NOMO-1 treated with DMSO at 0.1 percent for 48 hours (cell line): ENCODE measurements at regions not wholly inside any gene's neighbourhood (a gene's known extent, or its start where the extent isn't known, plus 50 kb on each side); places are given as distances from the start of the nearest gene placed in this dataset.
"Not testable (repeated sequence)": the region's sequence is repeated elsewhere in the genome, so short reads cannot be mapped to it uniquely, and the experiment has no call there.

Experiments
- DNase-seq: peaks from one replicate; lab custom pipeline; 2025; ENCODE audit not compliant: unreplicated experiment; lab: John Stamatoyannopoulos, UW

DNA sequence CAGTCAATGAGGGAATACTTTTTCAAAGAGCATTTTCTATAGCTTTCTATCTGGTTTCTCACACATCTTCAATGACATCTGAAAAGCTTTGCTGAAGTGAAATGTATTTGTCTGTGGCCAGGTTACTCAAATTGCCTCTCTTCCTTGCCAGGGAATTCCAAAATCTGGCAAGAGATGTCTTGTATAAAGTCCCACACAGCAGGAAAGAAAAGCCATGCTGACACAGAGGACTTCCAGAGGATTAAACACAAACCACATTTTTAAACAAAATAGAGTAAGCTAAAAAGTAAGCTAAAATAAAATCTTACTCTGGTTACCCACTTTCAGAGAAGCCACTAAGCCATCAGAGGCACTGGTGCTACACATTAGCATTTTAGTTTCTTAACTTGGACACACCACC is 93.1 kb upstream of the BCAR3 start:
- no peak for DNase-seq

DNA sequence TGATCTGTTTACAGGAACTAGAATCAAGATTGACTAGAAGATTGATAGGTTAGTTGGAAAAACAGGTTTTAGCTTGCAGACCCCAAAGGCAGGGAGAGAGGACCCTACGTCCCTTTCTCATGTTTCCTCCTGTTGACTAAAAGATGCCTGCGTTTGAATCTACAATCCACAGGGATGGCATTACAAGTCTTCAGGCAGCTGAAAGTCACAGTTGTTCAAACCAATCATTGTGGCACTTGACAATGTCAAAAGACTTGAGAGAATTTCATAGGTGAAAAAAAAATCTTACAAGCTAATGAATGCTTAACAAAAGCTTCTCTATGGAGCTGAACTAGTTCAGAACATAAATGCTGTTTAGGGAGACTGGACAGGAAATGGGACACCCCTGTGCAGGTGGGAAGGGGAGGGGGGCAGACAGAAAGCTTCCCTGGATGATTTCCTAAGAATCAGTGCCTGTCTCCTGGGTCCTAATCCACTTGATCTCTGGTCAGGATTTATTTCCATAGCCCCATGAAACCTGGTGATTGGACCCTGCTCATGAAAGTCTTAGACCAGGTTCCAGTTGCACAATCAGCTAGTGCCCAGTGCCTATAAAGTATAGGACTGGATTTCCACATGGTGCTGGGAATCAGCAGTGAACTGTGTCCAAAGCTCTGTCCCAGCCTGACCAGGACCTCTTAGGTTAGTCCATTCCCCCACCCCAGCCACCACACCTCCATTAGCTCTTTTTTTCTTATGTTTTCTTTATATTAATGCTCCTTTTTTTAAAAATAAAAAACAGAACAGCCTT is 91.6 kb upstream of the BCAR3 start:
- DNase-seq, result no peak

DNA sequence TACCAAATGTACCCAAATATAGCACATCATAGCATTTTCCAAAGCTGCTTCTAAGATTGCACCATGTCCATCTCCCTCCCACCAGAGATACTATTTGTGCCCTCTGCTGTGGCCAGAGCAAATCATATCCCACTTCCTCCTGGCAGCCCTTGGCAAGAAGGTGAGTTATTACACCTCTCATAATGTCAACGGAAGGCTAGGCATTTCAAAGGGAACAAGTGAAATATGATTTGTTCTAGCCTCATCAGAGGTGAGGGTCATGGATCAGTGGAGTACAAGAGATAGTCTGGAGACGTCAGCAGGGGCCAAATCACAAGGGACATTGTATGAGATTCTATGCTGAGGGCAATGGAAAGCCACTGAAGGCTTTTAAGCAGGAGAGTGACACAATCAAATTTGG is 90.2 kb upstream of the BCAR3 start:
- DNase-seq, result no peak

DNA sequence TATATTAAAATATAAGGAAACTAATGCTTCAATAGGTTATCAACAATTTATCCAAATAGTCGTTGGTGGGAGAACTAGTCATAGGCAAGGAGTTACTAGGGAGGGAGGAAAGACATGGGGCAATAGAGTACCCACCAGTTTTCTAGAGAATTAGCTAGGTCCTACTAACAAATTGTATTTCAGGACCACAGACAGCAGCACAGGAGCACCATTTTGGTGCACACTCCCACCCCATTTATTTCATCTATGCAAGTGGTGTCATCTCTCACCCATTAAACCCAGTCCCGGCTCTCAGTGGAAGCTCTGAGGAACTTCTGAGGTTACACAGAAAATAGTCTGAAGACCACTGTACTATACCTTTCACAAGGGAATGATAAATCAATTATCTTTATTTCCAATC is 89.0 kb upstream of the BCAR3 start:
- DNase-seq, result no peak

DNA sequence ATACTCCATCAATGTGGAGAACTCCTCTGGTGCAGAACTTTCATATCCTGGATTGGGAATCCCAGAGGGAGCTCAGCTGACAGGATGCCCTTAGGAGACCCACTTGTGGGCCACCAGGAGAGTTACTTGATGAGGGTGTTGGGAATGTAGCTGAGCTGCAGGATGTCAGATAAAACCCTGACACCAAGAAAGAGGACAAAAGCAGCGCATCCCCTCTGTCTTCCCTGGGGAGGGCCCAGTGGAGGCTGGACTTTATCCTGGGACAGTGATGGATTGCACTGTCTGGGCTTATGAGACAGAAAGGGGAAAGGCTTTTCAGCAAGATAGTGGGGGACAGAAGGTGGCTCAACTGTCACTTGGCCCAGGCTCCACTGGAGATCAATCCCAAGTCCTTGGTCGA is 88.1 kb upstream of the BCAR3 start:
- no peak for DNase-seq

DNA sequence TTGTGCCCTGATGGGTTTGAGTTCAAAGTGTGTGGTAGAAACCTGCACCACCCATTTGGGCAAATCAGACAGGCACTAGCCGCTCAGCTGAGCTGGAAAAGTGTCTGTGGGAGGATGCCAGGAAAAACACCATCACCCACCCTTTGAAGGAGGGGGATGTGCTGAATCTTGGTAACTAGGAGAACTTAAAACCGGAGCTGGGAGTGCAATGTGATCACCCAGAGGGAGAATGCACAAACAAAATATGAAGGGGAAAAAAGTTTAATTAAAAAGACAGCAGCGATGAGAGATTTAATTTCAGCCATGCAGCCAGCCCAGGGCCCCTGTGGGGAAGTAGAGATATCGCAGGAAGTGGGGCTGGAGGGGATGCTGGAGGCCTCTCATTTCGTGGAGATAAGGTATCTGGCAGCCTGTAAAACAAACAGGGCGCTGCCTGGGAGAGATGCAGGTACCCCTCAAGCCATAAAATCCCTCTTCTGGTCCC is 86.8 kb upstream of the BCAR3 start:
- DNase-seq, result no peak

DNA sequence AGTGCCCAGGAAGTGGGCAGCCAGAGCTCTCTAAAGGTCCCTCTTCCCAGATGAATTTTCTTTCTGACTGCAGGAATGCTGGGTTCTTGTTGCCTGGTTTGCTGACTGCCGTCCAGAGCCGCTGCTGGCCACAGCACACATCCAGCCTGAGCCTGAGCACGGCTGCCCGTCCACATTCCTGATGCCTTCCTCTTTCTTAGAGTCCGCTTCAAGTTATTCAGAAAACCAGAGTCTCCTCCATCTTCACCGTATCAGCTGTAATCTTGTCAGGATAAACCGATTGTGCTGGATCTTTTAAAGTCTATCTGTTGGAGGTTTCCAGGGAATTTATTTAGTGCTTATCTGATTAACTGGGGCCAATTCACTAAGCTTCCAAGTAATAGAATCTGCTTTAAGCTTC is 84.8 kb upstream of the BCAR3 start:
- DNase-seq, result no peak

DNA sequence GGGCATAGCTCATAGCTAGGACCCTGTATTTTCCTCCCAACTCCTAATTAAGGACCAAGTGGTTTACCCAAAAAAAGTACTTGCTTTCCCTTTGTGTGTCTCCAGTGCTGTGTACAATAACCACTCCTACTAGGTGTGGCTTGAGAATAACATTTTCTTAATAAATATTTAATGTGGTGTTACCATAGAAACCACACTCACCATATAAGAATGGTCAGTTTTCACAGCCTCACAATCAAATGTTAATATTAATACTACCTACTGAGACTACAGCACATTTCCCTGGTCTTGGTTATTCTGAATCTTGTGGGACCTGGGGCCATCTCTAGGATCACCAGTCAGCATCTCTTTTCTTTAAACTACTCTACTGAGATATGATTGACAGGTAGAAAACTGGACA is 83.5 kb upstream of the BCAR3 start:
- DNase-seq, result no peak

DNA sequence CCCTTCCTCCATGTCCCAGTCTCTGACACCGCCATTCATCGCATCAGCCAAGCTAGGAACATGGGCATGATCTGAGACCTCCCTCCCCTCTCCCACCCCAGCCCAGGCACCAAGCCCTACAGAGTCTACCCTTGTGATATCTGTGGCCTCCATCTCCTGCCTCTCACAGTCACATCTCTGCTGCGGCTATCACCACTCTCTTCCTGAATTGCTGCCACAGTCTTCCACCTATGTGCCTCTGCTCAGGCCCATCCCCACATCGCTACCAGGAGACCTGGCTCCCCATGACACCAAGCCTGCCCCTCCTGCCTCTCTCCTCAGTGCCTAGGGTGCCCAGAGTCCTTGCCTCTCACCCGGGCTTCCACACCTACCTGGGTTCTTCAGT is 82.7 kb upstream of the BCAR3 start:
- DNase-seq, result no peak

DNA sequence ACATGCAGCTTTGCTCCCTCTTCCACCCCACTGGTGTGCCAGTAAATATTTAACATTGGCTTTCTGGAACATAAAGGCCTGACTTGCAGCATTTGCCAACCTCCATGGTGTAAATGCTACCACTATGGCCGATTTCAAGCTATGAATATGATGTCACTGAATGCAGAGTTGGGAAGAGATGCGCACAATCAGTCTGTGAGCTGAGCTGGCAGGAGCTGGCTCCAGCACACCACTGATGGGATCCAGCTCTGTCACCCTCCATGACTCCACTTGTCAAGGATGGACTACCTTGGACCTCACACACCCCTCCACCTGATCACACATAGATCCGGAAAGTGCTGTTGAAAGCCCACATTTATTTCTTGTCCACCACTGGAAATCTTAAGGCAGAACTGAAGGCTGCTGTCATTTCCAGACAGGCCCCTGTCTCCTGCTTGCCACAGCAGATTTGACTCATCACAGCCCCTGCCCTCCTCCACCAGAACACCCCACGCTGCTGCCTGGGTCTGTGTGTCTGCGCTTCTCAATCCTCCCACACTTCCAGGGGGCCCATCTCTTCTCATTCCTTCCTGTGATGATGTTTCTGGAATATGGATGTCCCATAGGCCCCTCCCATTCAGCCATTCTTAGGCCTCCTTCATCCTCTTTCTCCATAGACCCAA is 82.2 kb upstream of the BCAR3 start:
- DNase-seq, result no peak

DNA sequence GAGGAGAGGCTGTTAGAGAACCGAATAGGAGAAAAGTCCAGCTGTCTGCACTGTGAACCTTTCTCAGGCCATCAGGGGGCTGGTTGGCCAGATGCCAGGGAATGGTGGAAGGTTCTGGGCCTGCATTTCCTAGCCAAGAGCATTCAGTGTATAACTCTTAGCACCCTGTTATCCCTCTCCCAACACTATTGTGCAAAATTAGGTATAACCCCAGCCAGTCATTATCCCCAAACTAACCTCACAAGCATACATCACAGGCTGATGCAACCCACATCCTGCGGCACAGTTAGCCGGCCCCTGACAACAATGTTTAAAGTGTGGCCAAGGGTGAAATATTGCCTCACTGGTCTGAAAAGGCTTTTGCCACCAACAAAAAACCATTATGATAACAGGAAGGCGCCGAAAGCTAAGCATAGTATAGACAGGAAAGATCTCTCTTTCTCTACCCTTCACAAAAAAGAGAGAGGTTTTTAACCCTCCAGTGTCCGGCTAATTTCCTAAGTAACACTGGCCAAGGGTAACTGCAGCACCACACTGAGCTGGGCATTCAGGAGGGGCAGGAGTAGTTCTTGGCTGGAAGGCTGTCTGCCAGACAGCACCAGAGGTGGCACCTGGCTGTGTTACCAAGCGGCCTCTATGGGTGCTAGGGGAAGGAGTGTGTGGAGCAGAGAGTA is 77.3 kb upstream of the BCAR3 start:
- DNase-seq, result peak; percentile 94

DNA sequence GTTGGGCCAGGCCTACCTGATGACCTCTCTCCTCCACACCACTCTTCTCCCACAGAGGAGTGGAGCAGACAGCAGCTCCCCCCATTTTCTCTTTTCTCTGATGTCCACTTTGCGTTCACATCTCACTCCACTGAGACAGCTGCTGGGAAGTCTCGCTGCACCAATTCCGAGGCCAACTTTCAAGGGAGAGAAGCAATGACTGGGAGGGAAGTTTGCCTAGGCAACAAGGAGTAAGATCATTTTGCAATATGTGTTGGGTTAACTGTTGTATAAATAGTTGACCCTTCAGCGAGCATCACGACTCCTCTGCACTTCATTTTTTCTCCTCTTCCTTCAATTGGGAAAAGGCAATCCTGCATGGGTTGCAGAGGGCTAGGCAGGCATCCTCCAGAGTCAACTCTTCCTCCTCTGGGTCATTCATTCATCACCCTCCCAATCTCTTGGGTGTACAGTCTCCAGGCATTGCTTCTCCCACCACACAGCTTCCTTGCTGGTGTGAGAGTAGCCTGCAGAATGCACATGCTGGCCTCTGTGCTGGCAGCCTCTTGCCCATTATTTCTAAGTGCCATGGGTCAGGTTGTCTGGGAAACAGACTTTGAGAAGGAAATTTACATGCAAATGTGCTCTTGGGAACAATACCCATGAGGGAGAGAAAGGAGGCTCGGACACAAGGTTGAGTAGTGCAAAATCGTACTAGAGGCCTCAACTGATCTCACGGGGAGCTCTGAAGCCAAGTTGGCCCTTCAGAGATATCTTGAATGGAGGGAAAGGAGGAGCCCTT is 75.8 kb upstream of the BCAR3 start:
- DNase-seq, result no peak

DNA sequence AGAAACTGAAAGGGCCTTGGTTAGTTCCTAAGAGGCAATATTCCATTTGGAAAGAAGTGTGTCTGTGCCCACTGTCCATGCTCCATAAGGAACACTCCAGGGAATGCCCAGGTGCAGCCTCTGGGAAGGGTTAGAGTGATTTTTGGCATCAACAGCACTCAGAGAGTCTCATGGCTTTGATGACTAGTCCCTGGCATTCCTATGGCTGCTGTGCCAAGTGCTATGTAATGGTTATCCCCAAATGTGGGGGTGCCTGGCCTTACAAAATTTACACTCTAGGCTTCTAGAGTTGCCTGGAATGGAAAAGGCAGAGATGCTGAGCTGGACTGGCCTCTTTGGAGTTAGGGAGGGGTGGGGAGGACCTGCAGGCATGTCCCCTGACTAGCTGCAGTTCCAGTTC is 75.0 kb upstream of the BCAR3 start:
- no peak for DNase-seq

DNA sequence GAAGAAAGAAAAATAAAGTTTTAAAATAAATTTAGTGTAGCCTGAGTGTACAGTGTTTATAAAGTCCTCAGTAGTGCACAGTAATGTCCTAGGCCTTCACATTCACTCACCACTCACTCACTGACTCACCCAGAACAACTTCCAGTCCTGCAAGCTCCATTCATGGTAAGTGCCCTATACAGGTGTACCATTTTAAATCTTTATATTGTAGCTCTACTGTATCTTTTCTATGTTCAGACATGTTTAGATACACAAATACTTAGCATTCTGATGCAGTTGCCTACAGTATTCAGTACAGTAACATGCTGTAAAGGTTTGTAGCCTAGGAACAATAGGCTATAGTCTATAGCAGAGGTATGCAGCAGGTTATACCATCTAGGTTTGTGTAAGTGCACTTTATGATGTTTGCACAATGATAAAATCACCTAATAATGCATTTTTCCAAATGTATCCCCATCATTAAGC is 73.6 kb upstream of the BCAR3 start:
- not testable (repeated sequence) for DNase-seq

DNA sequence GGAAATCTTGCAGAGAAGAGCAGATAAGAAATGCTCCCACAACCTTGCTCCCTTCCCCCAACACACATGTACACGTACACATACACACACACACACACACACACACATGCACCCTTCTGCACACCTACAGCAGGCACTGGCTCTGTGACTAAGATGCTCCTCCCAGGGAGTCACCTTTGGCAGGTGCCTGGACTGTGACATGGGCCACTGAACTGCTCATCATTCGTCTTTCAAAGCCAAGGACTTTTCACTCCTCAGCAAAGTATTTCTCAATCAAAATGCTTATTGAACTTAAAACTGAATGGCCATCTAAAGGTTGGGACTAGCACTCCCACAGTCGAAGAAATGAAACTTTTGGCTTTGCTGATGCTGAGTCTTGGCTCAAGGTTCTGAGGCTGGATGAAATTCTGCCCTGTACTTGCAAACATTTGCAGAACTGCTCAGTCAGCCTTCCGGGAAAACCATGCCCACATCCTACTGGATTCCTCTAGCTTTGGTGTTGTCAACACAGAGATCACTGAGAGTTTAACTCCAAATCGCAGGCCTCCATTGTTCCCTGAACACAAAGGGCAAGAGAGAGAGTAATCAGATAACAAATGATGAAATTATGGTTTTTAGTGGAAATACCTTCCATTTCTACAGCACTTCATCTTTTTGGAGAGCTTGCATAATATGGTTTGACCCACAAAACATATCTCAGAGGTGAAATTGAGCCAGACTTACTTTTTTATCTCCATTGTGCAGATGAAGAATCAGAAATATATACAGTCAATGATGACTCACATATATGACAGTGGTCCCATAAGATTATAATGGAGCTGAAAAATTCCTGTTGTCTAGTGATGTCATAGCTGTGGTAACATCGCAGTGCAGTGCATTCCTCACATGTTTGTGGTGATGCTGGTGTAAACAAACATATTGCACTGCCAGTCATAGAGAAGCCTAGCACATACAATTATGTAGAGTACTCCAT is 72.4 kb upstream of the BCAR3 start:
- DNase-seq, result peak; percentile 46

DNA sequence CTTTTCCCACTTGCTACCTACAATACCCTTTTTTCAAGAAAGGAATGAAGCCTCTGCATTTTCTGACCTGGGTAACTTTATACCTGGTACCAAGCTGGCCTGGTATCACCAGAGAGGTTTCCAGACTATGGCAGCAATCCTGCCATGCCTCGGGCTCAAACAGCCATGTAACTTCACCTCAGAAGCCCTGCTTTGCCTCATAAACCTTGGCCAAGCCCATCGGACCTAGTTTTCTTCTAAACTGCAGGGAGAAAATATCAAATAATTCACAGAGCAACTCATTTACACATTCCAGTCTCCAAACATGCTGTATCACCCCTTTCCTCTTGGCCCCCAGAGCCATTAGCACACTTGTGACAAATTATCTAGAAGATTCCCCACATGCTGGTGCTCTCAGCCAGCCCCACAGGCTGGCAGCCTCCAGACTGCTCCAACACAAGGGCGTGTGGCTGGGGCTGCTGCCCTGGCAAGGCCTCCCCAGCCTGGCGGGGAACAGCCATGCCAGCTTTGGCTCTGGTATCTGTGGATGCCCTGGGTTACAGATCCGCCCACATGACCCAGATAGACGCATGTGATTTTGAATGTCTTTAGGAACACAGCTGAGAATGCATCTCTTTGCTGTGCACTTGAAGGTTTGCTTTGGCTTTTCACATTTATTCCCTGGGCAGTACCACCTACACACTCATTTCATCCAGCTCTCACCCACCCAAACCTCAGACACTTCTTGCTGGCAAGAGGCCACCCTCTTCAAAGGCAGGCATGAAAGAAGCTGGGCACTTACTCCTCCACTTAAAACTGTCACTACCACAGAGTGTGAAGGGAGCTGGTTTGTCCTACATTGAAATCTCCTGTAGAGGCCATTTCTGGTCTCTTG is 70.0 kb upstream of the BCAR3 start:
- no peak for DNase-seq

DNA sequence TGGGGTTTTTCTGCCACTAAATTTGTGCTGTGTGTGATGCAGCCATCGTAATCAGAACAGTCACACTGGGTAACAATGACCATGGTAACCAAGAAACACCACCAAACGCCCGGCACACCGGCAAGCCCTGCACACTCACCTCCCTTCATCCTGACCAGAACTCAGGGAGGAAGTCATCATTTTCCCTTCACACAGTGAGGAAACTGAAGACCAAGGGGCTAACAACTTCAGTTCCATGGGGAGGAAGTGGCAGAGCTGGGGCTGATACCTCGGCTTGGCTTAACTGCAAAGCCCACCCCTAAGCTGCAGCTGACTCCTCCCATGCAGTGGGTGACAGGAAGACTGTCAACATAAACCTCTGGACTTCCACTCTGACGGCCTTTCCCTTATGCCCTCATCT is 69.3 kb upstream of the BCAR3 start:
- peak; percentile 20 for DNase-seq

DNA sequence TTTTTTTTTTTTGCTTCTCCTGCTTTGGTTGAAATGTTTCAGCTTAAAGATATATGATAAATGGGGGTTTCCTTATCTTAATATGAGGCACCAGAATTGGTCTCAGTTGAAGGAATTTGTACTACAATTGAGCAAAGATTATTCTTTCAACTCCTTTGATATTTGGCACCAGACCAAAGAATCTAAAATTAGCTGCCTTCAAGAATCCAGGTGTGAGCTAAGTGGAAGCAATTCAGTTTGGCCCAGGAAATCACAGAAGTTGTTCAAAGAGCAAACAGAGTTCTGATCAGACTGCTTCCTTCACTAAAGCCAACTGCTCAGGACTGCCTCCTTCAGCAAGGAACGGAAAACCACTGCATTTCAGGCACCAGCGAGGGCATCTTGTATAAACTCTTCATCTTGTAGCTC is 68.3 kb upstream of the BCAR3 start:
- DNase-seq, result peak; percentile 11

DNA sequence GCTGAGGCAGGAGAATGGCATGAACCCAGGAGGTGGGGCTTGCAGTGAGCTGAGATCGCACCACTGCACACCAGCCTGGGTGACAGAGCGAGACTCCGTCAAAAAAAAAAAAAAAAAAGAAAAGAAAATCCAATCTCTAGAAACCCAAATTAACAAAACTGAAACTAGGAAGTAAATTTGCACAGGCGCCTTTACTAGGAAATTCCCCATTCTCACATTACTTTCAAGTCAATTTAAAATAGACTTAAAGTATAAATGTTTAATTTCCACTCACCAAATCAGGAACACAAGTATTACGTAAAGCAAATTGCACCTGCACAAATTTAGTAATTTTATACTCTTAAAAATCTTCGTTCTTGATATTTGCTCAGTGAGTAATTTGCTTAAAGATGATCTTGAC is 67.8 kb upstream of the BCAR3 start:
- peak; percentile 44 for DNase-seq
